CD4-positive, alpha-beta T cell (primary cell): ENCODE measurements at regions not wholly inside any gene's neighbourhood (a gene's known extent, or its start where the extent isn't known, plus 50 kb on each side); places are given as distances from the start of the nearest gene placed in this dataset.

Experiments used
- ATAC-seq: fragments of 200-7000 bp; cut with Tn5 transposase; one replicate; pipeline ENCODE4 v1.10.0; 2022; ENCODE audit warnings: mild to moderate bottlenecking; ENCODE audit not compliant: poor library complexity
- CTCF ChIA-PET: fragments of 350-600 bp; sonication (Branson Sonifier 250); formaldehyde crosslinking; loops from one replicate; lab custom pipeline; 2021; ENCODE audit warnings: antibody characterized with exemption, inconsistent platforms; lab: Charles Lee
- POLR2A ChIA-PET: fragments of 350-600 bp; sonication (Branson Sonifier 250); formaldehyde crosslinking; loops from one replicate; lab custom pipeline; 2021; ENCODE audit warnings: antibody characterized with exemption, inconsistent platforms; lab: Charles Lee
- DNase-seq, 14 experiments: peaks; one replicate each; pipeline ENCODE4 v3.0.0-alpha.2; 2013 to 2020; ENCODE audit warnings: mixed read lengths in 2 of 14
- H3K27ac ChIP-seq, 2 donors: one replicate each; pipeline versions ENCODE4 v1.5.1 to v1.7.0; 2013; ENCODE audit warnings: low read length in 2 of 2, low read depth in 1 of 2, mild to moderate bottlenecking in 1 of 2
- H3K27me3 ChIP-seq, 2 experiments: 1 replicate in 1 of 2; 2 replicates in 1 of 2; pipeline versions ENCODE4 v1.6.1 to v1.7.0; 2013; ENCODE audit warnings: low read length in 2 of 2, control low read depth in 1 of 2, mild to moderate bottlenecking in 1 of 2, moderate library complexity in 1 of 2; ENCODE audit not compliant: insufficient read depth in 2 of 2, control insufficient read depth in 1 of 2
- H3K36me3 ChIP-seq: one replicate; pipeline ENCODE4 v1.6.1; 2013; ENCODE audit warnings: low read length, control low read depth; ENCODE audit not compliant: insufficient read depth
- H3K4me1 ChIP-seq: one replicate; pipeline ENCODE4 v1.6.1; 2013; ENCODE audit warnings: low read length, control low read depth; ENCODE audit not compliant: insufficient read depth
- H3K4me3 ChIP-seq: one replicate; pipeline ENCODE4 v1.5.1; 2013; ENCODE audit warnings: mild to moderate bottlenecking, low read length, moderate library complexity
- H3K9me3 ChIP-seq, 2 experiments: 1 replicate in 1 of 2; 2 replicates in 1 of 2; pipeline versions ENCODE4 v1.6.1 to v1.7.0; 2013; ENCODE audit warnings: low read length in 2 of 2, mild to moderate bottlenecking in 2 of 2, control low read depth in 1 of 2, moderate library complexity in 1 of 2; ENCODE audit not compliant: control insufficient read depth in 1 of 2, insufficient read depth in 1 of 2
- H3K27ac Mint-ChIP-seq: one replicate; pipeline ENCODE4 v1.8.0; 2020; ENCODE audit warnings: mixed read lengths
- H3K27me3 Mint-ChIP-seq: one replicate; pipeline ENCODE4 v1.8.0; 2021; ENCODE audit warnings: mixed read lengths
- H3K36me3 Mint-ChIP-seq: one replicate; pipeline ENCODE4 v1.8.0; 2021; ENCODE audit warnings: low read depth, mixed read lengths
- H3K4me1 Mint-ChIP-seq: one replicate; pipeline ENCODE4 v1.8.0; 2021; ENCODE audit warnings: low read depth, mixed read lengths
- H3K4me3 Mint-ChIP-seq: one replicate; pipeline ENCODE4 v1.8.0; 2020; ENCODE audit warnings: mild to moderate bottlenecking, mixed read lengths
- H3K9me3 Mint-ChIP-seq: one replicate; pipeline ENCODE4 v1.8.0; 2020; ENCODE audit warnings: mixed read lengths
- intact Hi-C, 2 experiments: fragments of 100-400 bp; cut with DNase I in 1 of 2; cut with micrococcal nuclease in 1 of 2; formaldehyde crosslinking; loops; one replicate each; pipeline versions ENCODE4 v1.15.1 to v1.9.0; 2023 to 2025; cut with DNase I, micrococcal nuclease
- TF ChIP-seq, protein P1 (sequence below): fragments of 200-600 bp; IDR thresholded peaks from one replicate; pipeline ENCODE4 v1.8.0; 2022; ENCODE audit warnings: antibody characterized with exemption, mild to moderate bottlenecking

DNA sequence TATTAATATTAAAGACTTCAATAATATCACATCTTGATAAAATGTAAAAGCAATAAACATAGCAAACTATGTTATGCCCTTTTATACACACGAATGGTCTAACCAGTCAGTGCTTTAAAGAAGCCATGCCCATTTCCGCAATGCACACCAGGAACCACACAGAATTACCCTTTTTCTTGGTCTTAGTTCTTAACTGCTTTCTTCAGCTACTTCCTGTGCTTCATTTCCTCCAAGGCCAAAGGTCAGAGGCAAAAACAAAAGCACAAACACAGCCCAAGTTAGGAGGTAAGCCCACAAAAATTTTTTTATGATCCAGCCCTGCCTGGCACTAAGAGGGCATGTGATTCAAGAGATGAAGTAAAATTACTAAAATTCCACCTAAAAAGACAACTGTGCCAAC is 267.2 kb downstream of the FBXO15 start:
- Histone ChIP-seq H3K4me3 (no peak overlapping the region), H3K4me1 (no peaks in the 10 kb centered on the region), H3K27me3 (no peaks in the 10 kb centered on the region), H3K36me3 (no peaks in the 10 kb centered on the region), H3K9me3 (no peaks in the 10 kb centered on the region), H3K27ac (no peak overlapping the region)
- Mint-ChIP-seq H3K4me3 (no peak overlapping the region), H3K27ac (no peak overlapping the region), H3K9me3 (no peaks in the 10 kb centered on the region), H3K4me1 (no peaks in the 10 kb centered on the region), H3K36me3 (no peaks in the 10 kb centered on the region), H3K27me3 (no peaks in the 10 kb centered on the region)
- ATAC-seq = no peak
- intact Hi-C loops = no loop called here
- TF ChIP-seq, protein P1, sequence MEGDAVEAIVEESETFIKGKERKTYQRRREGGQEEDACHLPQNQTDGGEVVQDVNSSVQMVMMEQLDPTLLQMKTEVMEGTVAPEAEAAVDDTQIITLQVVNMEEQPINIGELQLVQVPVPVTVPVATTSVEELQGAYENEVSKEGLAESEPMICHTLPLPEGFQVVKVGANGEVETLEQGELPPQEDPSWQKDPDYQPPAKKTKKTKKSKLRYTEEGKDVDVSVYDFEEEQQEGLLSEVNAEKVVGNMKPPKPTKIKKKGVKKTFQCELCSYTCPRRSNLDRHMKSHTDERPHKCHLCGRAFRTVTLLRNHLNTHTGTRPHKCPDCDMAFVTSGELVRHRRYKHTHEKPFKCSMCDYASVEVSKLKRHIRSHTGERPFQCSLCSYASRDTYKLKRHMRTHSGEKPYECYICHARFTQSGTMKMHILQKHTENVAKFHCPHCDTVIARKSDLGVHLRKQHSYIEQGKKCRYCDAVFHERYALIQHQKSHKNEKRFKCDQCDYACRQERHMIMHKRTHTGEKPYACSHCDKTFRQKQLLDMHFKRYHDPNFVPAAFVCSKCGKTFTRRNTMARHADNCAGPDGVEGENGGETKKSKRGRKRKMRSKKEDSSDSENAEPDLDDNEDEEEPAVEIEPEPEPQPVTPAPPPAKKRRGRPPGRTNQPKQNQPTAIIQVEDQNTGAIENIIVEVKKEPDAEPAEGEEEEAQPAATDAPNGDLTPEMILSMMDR = no peak
- ChIA-PET POLR2A (no interaction called here), CTCF (no interaction called here)
- DNase-seq = no peak

DNA sequence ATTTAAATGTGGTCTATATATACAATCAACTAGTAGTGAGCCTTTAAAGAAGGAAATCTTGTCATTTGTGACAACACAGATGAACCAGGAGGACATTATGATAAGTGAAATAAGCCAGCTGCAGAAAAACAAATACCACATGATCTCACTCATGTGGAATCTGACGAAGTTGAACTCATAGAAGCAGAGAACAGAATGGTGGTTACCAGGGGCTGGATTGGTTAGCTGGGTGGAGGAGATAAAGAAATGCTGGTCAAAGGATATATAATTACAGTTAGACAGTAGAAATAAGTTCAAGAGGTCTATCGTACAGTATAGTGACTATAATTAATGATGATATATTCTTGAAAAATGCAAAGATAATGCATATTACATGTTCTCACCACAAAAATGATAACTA is 267.9 kb downstream of the FBXO15 start:
- DNase-seq = no peak
- Histone ChIP-seq H3K4me1 (no peaks in the 10 kb centered on the region), H3K4me3 (no peak overlapping the region), H3K9me3 (no peaks in the 10 kb centered on the region), H3K36me3 (no peaks in the 10 kb centered on the region), H3K27ac (no peak overlapping the region), H3K27me3 (no peaks in the 10 kb centered on the region)
- intact Hi-C loops = no loop called here
- Mint-ChIP-seq H3K9me3 (no peaks in the 10 kb centered on the region), H3K4me3 (no peak overlapping the region), H3K27me3 (no peaks in the 10 kb centered on the region), H3K4me1 (no peaks in the 10 kb centered on the region), H3K36me3 (no peaks in the 10 kb centered on the region), H3K27ac (no peak overlapping the region)
- POLR2A ChIA-PET = no interaction called here
- TF ChIP-seq, protein P1 = no peak
- no peak for ATAC-seq
- CTCF ChIA-PET = no interaction called here

DNA sequence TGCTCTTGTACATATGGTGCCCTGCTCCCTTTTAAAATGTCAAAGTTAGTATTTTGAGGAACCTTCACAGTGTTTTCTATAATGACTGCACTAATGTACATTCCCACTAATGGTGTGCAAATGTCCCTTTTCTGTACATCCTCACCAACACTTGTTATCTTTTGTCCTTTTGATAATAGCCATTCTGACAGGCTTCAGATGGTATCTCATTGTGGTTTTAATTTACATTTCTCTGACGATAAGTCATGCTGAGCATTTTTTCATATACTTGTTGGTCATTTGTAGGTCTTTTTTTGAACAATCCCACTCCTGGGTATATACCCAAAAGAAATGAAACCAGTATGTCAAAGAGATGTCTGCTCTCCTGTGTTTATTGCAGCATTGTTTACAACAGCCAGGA is 268.3 kb downstream of the FBXO15 start:
- POLR2A ChIA-PET = no interaction called here
- no peaks in the 10 kb centered on the region for H3K9me3 Mint-ChIP-seq
- intact Hi-C loops = no loop called here

More for the DNA sequence above, 268.3 kb downstream of the FBXO15 start:
- ATAC-seq = no peak
- no peak overlapping the region for H3K4me3 Mint-ChIP-seq
- no peaks in the 10 kb centered on the region for H3K9me3 ChIP-seq
- TF ChIP-seq, protein P1 = no peak
- no peaks in the 10 kb centered on the region for H3K27me3 ChIP-seq
- no peaks in the 10 kb centered on the region for H3K36me3 ChIP-seq
- H3K4me1 ChIP-seq = no peaks in the 10 kb centered on the region
- H3K27ac Mint-ChIP-seq = no peak overlapping the region
- CTCF ChIA-PET = no interaction called here
- H3K27ac ChIP-seq = no peak overlapping the region
- no peak for DNase-seq
- H3K27me3 Mint-ChIP-seq = no peaks in the 10 kb centered on the region
- no peaks in the 10 kb centered on the region for H3K4me1 Mint-ChIP-seq
- H3K36me3 Mint-ChIP-seq = no peaks in the 10 kb centered on the region
- H3K4me3 ChIP-seq = no peak overlapping the region
